ENCODE measurements at regions not wholly inside any gene's neighbourhood (a gene's known extent, or its start where the extent isn't known, plus 50 kb on each side); places are given as distances from the start of the nearest gene placed in this dataset.
"Not testable (repeated sequence)": the region's sequence is repeated elsewhere in the genome, so short reads cannot be mapped to it uniquely, and the experiment has no call there.

- no peak for TF ChIP-seq TARDBP (IDR thresholded peaks at IDR 0.05)
- no peak for TF ChIP-seq ARNT (IDR thresholded peaks at IDR 0.05)
- ChIA-PET POLR2A (no interaction called here), CTCF (no interaction called here)
- DNase-seq (ENCODE audit: extremely low spot score) = no peak
These were observed 73.1 kb upstream of the GAS1 start for GRCh38 chr9:87020169-87020950.

DNA sequence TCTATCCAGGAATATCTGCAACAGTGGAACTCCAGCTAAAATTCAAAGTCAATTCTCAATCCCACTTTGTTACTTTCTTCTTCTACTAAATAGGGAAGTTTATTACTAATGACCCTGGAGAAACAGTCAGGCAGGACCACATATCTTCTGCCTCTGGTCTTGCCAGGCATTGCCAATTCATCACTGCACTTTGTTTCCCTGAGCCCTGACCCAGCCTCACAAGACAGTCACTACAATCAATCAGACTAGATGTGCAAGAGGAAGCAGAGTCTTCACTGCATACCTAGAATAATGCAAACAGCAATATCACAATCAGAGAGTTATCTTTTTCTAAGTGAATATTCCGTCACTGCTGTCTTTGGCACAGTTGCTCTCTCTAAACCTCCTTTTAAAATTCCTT lies 74.9 kb upstream of the GAS1 start:
- ChIA-PET CTCF (no interaction called here), POLR2A (no interaction called here)
- TF ChIP-seq LEF1 (IDR thresholded peaks at IDR 0.05; ENCODE audit: borderline replicate concordance) (no peak), ARNT (IDR thresholded peaks at IDR 0.05) (no peak), SUZ12 (IDR thresholded peaks at IDR 0.05) (no peak), L3MBTL2 (conservative IDR thresholded peaks at IDR 0.05) (no peak), CTBP1 (IDR thresholded peaks at IDR 0.05; ENCODE audit: borderline replicate concordance) (no peak), ZNF384 (IDR thresholded peaks at IDR 0.05) (no peak), FOXM1 (IDR thresholded peaks at IDR 0.05; ENCODE audit: borderline replicate concordance) (no peak), ELF4 (IDR thresholded peaks at IDR 0.05) (no peak), TARDBP (IDR thresholded peaks at IDR 0.05) (no peak), SP1 (IDR thresholded peaks at IDR 0.05) (no peak), FOXK2 (IDR thresholded peaks at IDR 0.05) (no peak), FOXA1 (IDR thresholded peaks at IDR 0.05) (no peak), NFRKB (IDR thresholded peaks at IDR 0.05) (no peak), HDGF (IDR thresholded peaks at IDR 0.05; ENCODE audit: borderline replicate concordance) (no peak), BHLHE40 (IDR thresholded peaks at IDR 0.05; ENCODE audit: borderline replicate concordance) (no peak), PKNOX1 (IDR thresholded peaks at IDR 0.05) (no peak)
- DNase-seq (ENCODE audit: extremely low spot score) = no peak

DNA sequence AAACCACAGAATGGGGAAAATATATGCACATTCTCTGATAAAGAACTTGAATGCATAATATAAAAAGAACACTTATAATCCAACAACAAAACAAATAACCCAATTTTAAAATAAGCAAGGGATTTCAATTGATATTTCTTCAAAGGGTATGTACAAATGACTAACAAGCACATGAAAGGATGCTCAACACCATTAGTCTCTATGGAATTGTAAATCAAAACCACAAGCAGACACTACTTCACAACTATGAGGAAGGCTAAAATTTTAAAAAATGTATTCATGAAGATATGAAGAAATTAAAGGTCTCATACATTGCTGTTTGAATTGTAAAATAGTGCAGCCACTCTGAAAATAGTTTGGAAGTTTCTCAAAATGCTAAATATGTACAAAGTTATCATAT lies 78.9 kb upstream of the GAS1 start:
- TF ChIP-seq ARNT (IDR thresholded peaks at IDR 0.05) (no peak), SUZ12 (IDR thresholded peaks at IDR 0.05) (no peak), ZNF384 (IDR thresholded peaks at IDR 0.05) (no peak), LEF1 (IDR thresholded peaks at IDR 0.05; ENCODE audit: borderline replicate concordance) (no peak), BHLHE40 (IDR thresholded peaks at IDR 0.05; ENCODE audit: borderline replicate concordance) (no peak), CTBP1 (IDR thresholded peaks at IDR 0.05; ENCODE audit: borderline replicate concordance) (no peak)
- no peak for DNase-seq (ENCODE audit: extremely low spot score)
- POLR2A ChIA-PET = no interaction called here
- CTCF ChIA-PET = no interaction called here

DNA sequence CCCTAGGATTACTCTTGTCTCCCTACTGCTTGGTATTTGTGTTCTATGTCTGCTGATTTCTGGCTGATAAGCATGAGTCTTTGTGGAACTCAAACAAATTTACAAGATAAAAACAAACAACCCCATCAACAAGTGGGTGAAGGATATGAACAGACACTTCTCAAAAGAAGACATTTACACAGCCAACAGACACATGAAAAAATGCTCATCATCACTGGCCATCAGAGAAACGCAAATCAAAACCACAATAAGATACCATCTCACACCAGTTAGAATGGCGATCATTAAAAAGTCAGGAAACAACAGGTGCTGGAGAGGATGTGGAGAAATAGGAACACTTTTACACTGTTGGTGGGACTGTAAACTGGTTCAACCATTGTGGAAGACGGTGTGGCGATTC lies 81.5 kb upstream of the GAS1 start:
- POLR2A ChIA-PET; DNase-seq (ENCODE audit: extremely low spot score); CTCF ChIA-PET: not testable (repeated sequence)

DNA sequence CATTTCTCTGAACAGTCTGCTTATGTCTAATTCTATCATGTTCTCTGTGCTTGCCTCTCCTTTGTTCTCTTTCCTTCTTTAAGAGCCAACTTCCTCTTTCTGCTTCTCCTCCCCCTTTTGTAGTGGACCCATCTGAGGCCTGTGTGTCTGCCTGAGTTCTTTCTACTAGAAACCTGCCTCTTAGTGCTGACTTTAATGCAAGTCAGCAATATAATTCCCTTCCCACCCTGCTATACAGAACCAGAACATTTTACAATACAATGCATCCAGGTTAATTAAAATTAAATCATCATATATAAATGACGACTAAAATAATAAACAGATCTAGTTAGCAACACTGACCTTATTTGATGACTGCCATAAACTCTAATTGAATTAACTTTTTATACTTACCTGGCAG lies 82.6 kb upstream of the GAS1 start:
- DNase-seq (ENCODE audit: extremely low spot score) = no peak
- ChIA-PET POLR2A (no interaction called here), CTCF (no interaction called here)
- TF ChIP-seq BHLHE40 (IDR thresholded peaks at IDR 0.05; ENCODE audit: borderline replicate concordance) = no peak
- no peak for TF ChIP-seq FOXK2 (IDR thresholded peaks at IDR 0.05)
- no peak for TF ChIP-seq ARNT (IDR thresholded peaks at IDR 0.05)
- TF ChIP-seq HDGF (IDR thresholded peaks at IDR 0.05; ENCODE audit: borderline replicate concordance) = no peak
- TF ChIP-seq SUZ12 (IDR thresholded peaks at IDR 0.05) = no peak

- ChIA-PET CTCF (no interaction called here), POLR2A (no interaction called here)
- no peak for DNase-seq (ENCODE audit: extremely low spot score)
- no peak for TF ChIP-seq CTBP1 (IDR thresholded peaks at IDR 0.05; ENCODE audit: borderline replicate concordance)
- no peak for TF ChIP-seq FOXK2 (IDR thresholded peaks at IDR 0.05)
- no peak for TF ChIP-seq NFRKB (IDR thresholded peaks at IDR 0.05)
- TF ChIP-seq L3MBTL2 (conservative IDR thresholded peaks at IDR 0.05) = no peak
- no peak for TF ChIP-seq PKNOX1 (IDR thresholded peaks at IDR 0.05)
- TF ChIP-seq TARDBP (IDR thresholded peaks at IDR 0.05) = no peak
- no peak for TF ChIP-seq BHLHE40 (IDR thresholded peaks at IDR 0.05; ENCODE audit: borderline replicate concordance)
- TF ChIP-seq SP1 (IDR thresholded peaks at IDR 0.05) = no peak
These were observed 87.5 kb upstream of the GAS1 start for GRCh38 chr9:87034841-87035240.

DNA sequence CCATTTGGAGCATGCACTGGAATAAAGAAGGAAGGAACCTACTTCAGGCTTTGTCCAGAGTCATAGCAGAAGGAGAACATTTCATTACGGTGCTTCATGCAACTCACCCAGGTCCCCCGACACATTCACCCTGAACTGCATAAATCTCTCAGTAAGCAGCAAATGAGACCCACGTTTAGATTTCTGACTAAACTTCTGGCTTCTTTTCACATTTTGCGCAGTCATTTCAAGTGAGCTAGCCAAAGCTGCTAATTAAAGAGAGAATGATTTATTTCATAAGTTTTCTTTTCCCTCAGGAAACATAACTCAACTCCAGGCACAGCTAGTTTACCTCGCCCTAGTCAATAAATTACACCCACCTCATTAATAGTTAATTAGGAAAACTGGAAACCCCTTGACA lies 88.6 kb upstream of the GAS1 start:
- no peak for DNase-seq (ENCODE audit: extremely low spot score)
- POLR2A ChIA-PET = no interaction called here
- TF ChIP-seq BHLHE40 (IDR thresholded peaks at IDR 0.05; ENCODE audit: borderline replicate concordance) (no peak), ZNF384 (IDR thresholded peaks at IDR 0.05) (no peak), FOXK2 (IDR thresholded peaks at IDR 0.05) (no peak), SP1 (IDR thresholded peaks at IDR 0.05) (no peak), ARNT (IDR thresholded peaks at IDR 0.05) (no peak), PKNOX1 (IDR thresholded peaks at IDR 0.05) (no peak), TARDBP (IDR thresholded peaks at IDR 0.05) (no peak), ELF4 (IDR thresholded peaks at IDR 0.05) (no peak), L3MBTL2 (conservative IDR thresholded peaks at IDR 0.05) (no peak), HDGF (IDR thresholded peaks at IDR 0.05; ENCODE audit: borderline replicate concordance) (no peak), FOXA1 (IDR thresholded peaks at IDR 0.05) (no peak), SUZ12 (IDR thresholded peaks at IDR 0.05) (no peak), NFRKB (IDR thresholded peaks at IDR 0.05) (no peak), LEF1 (IDR thresholded peaks at IDR 0.05; ENCODE audit: borderline replicate concordance) (no peak), CTBP1 (IDR thresholded peaks at IDR 0.05; ENCODE audit: borderline replicate concordance) (no peak), FOXM1 (IDR thresholded peaks at IDR 0.05; ENCODE audit: borderline replicate concordance) (no peak)
- CTCF ChIA-PET = no interaction called here
